Heart left ventricle (tissue), 16 donors: ENCODE measurements at regions not wholly inside any gene's neighbourhood (a gene's known extent, or its start where the extent isn't known, plus 50 kb on each side); places are given as distances from the start of the nearest gene placed in this dataset.
"Not testable (repeated sequence)": the region's sequence is repeated elsewhere in the genome, so short reads cannot be mapped to it uniquely, and the experiment has no call there.

Experiments used
- ATAC-seq, 4 donors: fragments of 200-7000 bp; cut with Tn5 transposase; one replicate each; pipeline ENCODE4 v1.9.1; 2020 to 2022; ENCODE audit warnings: moderate library complexity in 4 of 4, mild to moderate bottlenecking in 3 of 4, moderate number of reproducible peaks in 1 of 4
- DNase-seq, 5 donors: peaks; one replicate each; pipeline ENCODE4 v3.0.0-alpha.2; 2020
- H3K27ac ChIP-seq, 12 donors: fragments of 200-600 bp; sonication (generic) in 4 of 12; one replicate each; pipeline versions ENCODE4 v1.5.0 to v1.8.0; 2016 to 2022; ENCODE audit warnings: mild to moderate bottlenecking in 2 of 12
- H3K27me3 ChIP-seq, 9 donors: fragments of 200-600 bp; sonication (generic) in 2 of 9; one replicate each; pipeline versions ENCODE4 v1.5.1 to v1.8.0; 2016 to 2022; ENCODE audit warnings: mild to moderate bottlenecking in 3 of 9
- H3K36me3 ChIP-seq, 9 donors: fragments of 200-600 bp; sonication (generic) in 2 of 9; one replicate each; pipeline versions ENCODE4 v1.5.0 to v1.8.0; 2018 to 2022; ENCODE audit warnings: mild to moderate bottlenecking in 2 of 9
- H3K4me1 ChIP-seq, 12 donors: fragments of 200-600 bp; sonication (generic) in 4 of 12; one replicate each; pipeline versions ENCODE4 v1.5.0 to v1.8.0; 2016 to 2022; ENCODE audit warnings: mild to moderate bottlenecking in 3 of 12
- H3K4me3 ChIP-seq, 12 donors: fragments of 200-600 bp; sonication (generic) in 4 of 12; one replicate each; pipeline versions ENCODE4 v1.5.0 to v1.8.0; 2017 to 2022; ENCODE audit warnings: mild to moderate bottlenecking in 9 of 12, moderate library complexity in 4 of 12
- H3K9me3 ChIP-seq, 12 donors: fragments of 200-600 bp; sonication (generic) in 4 of 12; one replicate each; pipeline versions ENCODE4 v1.5.0 to v1.8.0; 2016 to 2022; ENCODE audit warnings: mild to moderate bottlenecking in 1 of 12
- CTCF ChIP-seq, 12 donors: fragments of 200-600 bp; sonication (generic) in 4 of 12; IDR thresholded peaks; one replicate each; pipeline versions ENCODE4 v1.5.0 to v1.8.0; 2018 to 2022; ENCODE audit warnings: antibody characterized with exemption in 12 of 12, mild to moderate bottlenecking in 5 of 12
- POLR2A ChIP-seq, 2 donors: fragments of 450-650 bp; IDR thresholded peaks; one replicate each; pipeline ENCODE4 v1.6.1; 2017; ENCODE audit warnings: antibody characterized with exemption in 2 of 2, mild to moderate bottlenecking in 2 of 2, moderate library complexity in 2 of 2
- WGBS, 4 donors: extraction: QIAGEN DNeasy Blood & Tissue Kit in 2 of 4; methylation state at CpG; one replicate each; pipeline versions ENCODE4 v1.1.5 to v1.1.7; 2013 to 2018; 5-methylcytosine and 5-hydroxymethylcytosine counted together
- intact Hi-C, 10 donors: fragments of 100-400 bp; cut with DNase I; formaldehyde crosslinking; loops; one replicate each; pipeline versions ENCODE4 v1.11.1 to v1.14.2; 2022
- donor health status: ischemic (EF 13 %, LVEDD 7.1; RV severe dilation, severe dysfunction).
- donor health status: healthy with polysubstance abuse.
- donor health status: DM: no; HTN: yes; CAD: no.
- donor health status: DM: no; HTN: no; CAD: no.
- donor health status: ischemic (EF 25% LVEDD 6.9; RV normal size, moderate dysfunction).
- donor health status: ischemic (EF 25% LVEDD 5.7; RV mildly dilated, moderate dysfunction).
- donor health status: healthy.
- donor health status: DM: yes; HTN: yes; CAD: no.
- donor health status: ischemic (EF 35%, LVEDD 5.7; RV mildly dilated, moderate dysfunction).
- donor health status: nonischemic (EF 11% LVEDD 7.7; RV severe dilation, severe dysfunction).
- donor health status: DM: yes; HTN: yes; CAD: no.
- donor health status: PGD.
- donor health status: ischemic (EF 29% LVEDD 5.4; RV normal size, mild dysfunction).
- donor health status: nonischemic (EF 23%, LVEDD 6.1; RV moderate dilation, normal function).

DNA sequence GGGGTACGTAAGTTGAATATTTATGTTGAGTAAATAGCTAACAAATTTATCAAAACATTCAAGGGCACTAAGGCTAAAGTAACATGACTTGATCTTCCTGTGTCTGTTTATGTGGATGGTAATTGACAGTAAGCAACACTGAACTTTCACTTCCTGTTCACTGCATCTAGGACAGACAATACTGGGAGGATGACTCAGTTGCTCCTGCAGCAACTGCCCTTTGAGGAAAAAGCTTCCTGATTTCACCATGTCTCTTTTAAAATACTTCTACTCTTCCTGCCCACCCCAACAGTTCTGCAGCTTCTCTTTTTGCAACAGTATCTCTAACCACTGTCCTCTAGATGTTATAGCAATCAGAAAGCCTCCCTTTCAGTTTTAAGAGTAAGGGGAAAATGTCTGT, 76.6 kb upstream of the HGF start:
- intact Hi-C loops = no loop called here
- ATAC-seq (peak; percentile 55 to 87 (median 86)), DNase-seq (peak in 3 of 5 donors; percentile 11 to 28 (median 17))
- H3K9me3 ChIP-seq = no peaks in the 10 kb centered on the region
- 36 to 70% (median 43%) methylated on average over 1 of the region's 1 CpG for WGBS, 4 donors
- no peaks in the 10 kb centered on the region for H3K36me3 ChIP-seq
- peak overlapping the region in 2 of 12 donors; percentile 35 to 90 for H3K27ac ChIP-seq
- no peak for TF ChIP-seq POLR2A (IDR thresholded peaks at IDR 0.05)
- TF ChIP-seq CTCF (IDR thresholded peaks at IDR 0.05) = no peak
- H3K27me3 ChIP-seq = no peaks in the 10 kb centered on the region
- peak overlapping the region in 2 of 12 donors; percentile 18 to 32 for H3K4me3 ChIP-seq
- H3K4me1 ChIP-seq = peaks cover 0 to 13% (median 0%) of the 10 kb centered on the region in 12 donors

DNA sequence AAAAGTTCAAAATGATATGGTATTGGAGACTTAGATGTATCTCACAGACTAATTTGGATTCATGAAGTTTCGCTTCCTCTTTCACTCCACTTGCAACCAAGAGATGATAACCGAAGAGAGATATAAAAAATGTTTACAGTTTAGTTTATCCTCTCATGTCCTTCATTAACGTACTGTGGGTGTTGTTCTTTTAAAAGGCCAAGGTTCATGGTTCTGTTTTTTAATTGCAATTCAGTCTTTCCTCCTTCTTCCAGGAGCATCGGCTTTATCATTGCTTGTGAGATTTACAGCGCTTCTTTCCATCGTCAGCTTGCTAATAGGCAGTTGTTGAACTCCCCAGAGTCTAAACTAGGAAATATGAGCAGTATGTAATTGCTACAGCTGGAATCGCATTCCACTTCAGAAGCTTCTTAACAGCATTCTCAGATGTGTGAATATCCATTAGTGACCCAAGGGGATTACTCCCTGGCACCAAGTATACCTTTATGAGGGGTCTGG, 75.9 kb upstream of the HGF start:
- DNase-seq = no peak
- no peak for ATAC-seq
- TF ChIP-seq CTCF (IDR thresholded peaks at IDR 0.05) = no peak
- TF ChIP-seq POLR2A (IDR thresholded peaks at IDR 0.05) = no peak
- Histone ChIP-seq H3K36me3 (no peaks in the 10 kb centered on the region), H3K27ac (peak overlapping the region in 4 of 12 donors; percentile 0 to 90 (median 32)), H3K4me1 (peaks cover 0 to 13% (median 0%) of the 10 kb centered on the region in 12 donors), H3K4me3 (peak overlapping the region in 5 of 12 donors; percentile 3 to 32 (median 10)), H3K27me3 (no peaks in the 10 kb centered on the region), H3K9me3 (no peaks in the 10 kb centered on the region)
- 26 to 41% (median 33%) methylated on average over 7 of the region's 7 CpGs for WGBS, 4 donors
- intact Hi-C loops = no loop called here

DNA sequence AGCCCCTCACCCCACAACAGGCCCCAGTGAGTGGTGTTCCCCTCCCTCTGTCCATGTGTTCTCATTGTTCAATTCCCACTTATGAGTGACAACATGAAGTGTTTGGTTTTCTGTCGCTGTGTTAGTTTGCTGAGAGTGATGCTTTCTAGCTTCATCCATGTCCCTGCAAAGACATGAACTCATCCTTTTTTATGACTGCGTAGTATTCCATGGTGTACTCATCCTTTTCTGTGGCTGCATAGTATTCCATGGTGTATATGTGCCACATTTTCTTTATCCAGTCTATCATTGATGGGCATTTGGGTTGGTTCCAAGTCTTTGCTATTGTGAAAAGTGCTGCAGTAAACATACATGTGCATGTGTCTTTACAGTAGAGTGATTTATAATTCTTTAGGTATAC, 73.8 kb upstream of the HGF start:
- H3K36me3 ChIP-seq, H3K27ac ChIP-seq, H3K9me3 ChIP-seq, intact Hi-C loops, ATAC-seq, DNase-seq, H3K4me3 ChIP-seq, H3K27me3 ChIP-seq: not testable (repeated sequence)
- 89 to 100% (median 94%) methylated on average over 2 of the region's 2 CpGs for WGBS, 4 donors
- H3K4me1 ChIP-seq = peaks cover 0 to 13% (median 0%) of the 10 kb centered on the region in 12 donors

DNA sequence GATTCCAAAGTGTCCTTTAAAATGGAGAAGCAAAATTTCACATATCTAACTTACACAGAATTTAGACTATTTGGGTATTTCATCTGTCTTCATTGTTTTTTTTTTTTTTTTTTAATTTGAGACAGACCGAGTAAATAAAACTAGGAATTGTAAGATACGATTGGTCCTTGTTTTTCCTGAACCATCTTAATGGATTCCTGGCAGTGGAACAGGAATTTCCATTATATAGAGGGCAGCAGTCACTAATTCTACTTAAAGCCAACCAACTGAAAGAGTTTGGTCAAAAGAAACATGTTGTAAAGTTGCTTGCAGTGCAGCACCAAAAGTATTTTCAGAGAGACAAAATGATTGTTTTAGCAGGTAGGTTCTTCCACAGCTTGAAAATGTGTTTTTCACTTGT, 72.5 kb upstream of the HGF start:
- Histone ChIP-seq H3K4me3 (no peak overlapping the region), H3K9me3 (no peaks in the 10 kb centered on the region), H3K27ac (no peak overlapping the region), H3K4me1 (peaks cover 0 to 13% (median 0%) of the 10 kb centered on the region in 12 donors), H3K27me3 (no peaks in the 10 kb centered on the region), H3K36me3 (no peaks in the 10 kb centered on the region)
- DNase-seq (no peak), ATAC-seq (no peak)
- WGBS, 4 donors = 70 to 83% (median 81%) methylated on average over 2 of the region's 2 CpGs
- TF ChIP-seq POLR2A (IDR thresholded peaks at IDR 0.05) (no peak), CTCF (IDR thresholded peaks at IDR 0.05) (no peak)
- intact Hi-C loops = no loop called here
